Suprapubic skin (tissue), 4 donors: ENCODE measurements at regions not wholly inside any gene's neighbourhood (a gene's known extent, or its start where the extent isn't known, plus 50 kb on each side); places are given as distances from the start of the nearest gene placed in this dataset.

Source experiments
- DNase-seq, 2 donors: peaks; one replicate each; pipeline ENCODE4 v3.0.0-alpha.2; 2019; ENCODE audit warnings: low spot score in 2 of 2
- H3K27ac ChIP-seq: fragments of 200-600 bp; sonication (generic); one replicate; pipeline ENCODE4 v1.5.1; 2019
- H3K27me3 ChIP-seq: fragments of 200-600 bp; sonication (generic); one replicate; pipeline ENCODE4 v1.5.1; 2019
- H3K36me3 ChIP-seq: fragments of 200-600 bp; sonication (generic); one replicate; pipeline ENCODE4 v1.5.1; 2019
- H3K4me1 ChIP-seq: fragments of 200-600 bp; sonication (generic); one replicate; pipeline ENCODE4 v1.5.1; 2019
- H3K4me3 ChIP-seq: fragments of 200-600 bp; sonication (generic); one replicate; pipeline ENCODE4 v1.5.1; 2019; ENCODE audit warnings: mild to moderate bottlenecking
- H3K9me3 ChIP-seq: fragments of 200-600 bp; sonication (generic); one replicate; pipeline ENCODE4 v1.5.1; 2019
- EP300 ChIP-seq: sonication (generic); formaldehyde crosslinking; IDR thresholded peaks from one replicate; pipeline ENCODE4 v1.6.1; 2017; ENCODE audit warnings: antibody characterized with exemption
- POLR2A ChIP-seq, 2 donors: fragments of 450-650 bp; IDR thresholded peaks; one replicate each; pipeline ENCODE4 v1.6.1; 2017; ENCODE audit warnings: antibody characterized with exemption in 2 of 2, mild to moderate bottlenecking in 2 of 2, moderate library complexity in 2 of 2
- POLR2AphosphoS5 ChIP-seq, 3 donors: sonication (generic); formaldehyde crosslinking; IDR thresholded peaks; one replicate each; pipeline ENCODE4 v1.6.1; 2017; ENCODE audit warnings: antibody characterized with exemption in 3 of 3
- WGBS: methylation state at CpG from one replicate; pipeline ENCODE4 v1.1.5; 2018; 5-methylcytosine and 5-hydroxymethylcytosine counted together
- TF ChIP-seq, protein P1 (sequence below), 2 donors: fragments of 200-600 bp in 1 of 2; fragments of 450-650 bp in 1 of 2; sonication (generic) in 1 of 2; IDR thresholded peaks; one replicate each; pipeline ENCODE4 v1.5.1; 2016 to 2019; ENCODE audit warnings: antibody characterized with exemption in 2 of 2, mild to moderate bottlenecking in 1 of 2, moderate library complexity in 1 of 2

DNA sequence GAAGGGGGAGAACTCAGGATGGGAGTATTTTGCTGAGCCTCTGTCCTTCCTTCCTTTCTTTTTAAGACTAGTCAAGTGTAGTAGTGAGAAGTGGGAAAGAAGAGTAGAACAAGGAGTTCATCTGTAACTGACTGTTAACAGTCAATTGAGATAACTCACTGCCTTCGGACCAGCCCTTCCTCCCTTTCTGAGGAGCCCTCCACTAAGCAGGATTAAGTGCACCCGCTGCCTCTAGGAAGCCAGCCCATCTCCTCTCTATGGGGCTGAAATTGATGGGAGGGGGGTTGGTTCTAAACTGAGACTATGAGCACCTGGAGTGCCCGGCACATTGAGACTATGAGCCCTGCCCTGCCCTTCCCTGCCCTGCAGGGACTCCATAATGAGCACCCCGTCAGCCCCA lies 72.7 kb upstream of the TINAGL1 start:
- H3K4me1 ChIP-seq: no peaks in the 10 kb centered on the region
- TF ChIP-seq EP300 (no peak), POLR2AphosphoS5 (IDR thresholded peaks at IDR 0.05) (no peak), POLR2A (IDR thresholded peaks at IDR 0.05) (no peak)
- TF ChIP-seq, protein P1, sequence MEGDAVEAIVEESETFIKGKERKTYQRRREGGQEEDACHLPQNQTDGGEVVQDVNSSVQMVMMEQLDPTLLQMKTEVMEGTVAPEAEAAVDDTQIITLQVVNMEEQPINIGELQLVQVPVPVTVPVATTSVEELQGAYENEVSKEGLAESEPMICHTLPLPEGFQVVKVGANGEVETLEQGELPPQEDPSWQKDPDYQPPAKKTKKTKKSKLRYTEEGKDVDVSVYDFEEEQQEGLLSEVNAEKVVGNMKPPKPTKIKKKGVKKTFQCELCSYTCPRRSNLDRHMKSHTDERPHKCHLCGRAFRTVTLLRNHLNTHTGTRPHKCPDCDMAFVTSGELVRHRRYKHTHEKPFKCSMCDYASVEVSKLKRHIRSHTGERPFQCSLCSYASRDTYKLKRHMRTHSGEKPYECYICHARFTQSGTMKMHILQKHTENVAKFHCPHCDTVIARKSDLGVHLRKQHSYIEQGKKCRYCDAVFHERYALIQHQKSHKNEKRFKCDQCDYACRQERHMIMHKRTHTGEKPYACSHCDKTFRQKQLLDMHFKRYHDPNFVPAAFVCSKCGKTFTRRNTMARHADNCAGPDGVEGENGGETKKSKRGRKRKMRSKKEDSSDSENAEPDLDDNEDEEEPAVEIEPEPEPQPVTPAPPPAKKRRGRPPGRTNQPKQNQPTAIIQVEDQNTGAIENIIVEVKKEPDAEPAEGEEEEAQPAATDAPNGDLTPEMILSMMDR (IDR thresholded peaks at IDR 0.05): no peak
- no peaks in the 10 kb centered on the region for H3K36me3 ChIP-seq
- WGBS: 47% methylated on average over 3 of the region's 4 CpGs
- peaks cover 11% of the 10 kb centered on the region for H3K27me3 ChIP-seq
- no peak for DNase-seq
- no peak overlapping the region for H3K27ac ChIP-seq
- H3K4me3 ChIP-seq: no peak overlapping the region
- H3K9me3 ChIP-seq: no peaks in the 10 kb centered on the region

DNA sequence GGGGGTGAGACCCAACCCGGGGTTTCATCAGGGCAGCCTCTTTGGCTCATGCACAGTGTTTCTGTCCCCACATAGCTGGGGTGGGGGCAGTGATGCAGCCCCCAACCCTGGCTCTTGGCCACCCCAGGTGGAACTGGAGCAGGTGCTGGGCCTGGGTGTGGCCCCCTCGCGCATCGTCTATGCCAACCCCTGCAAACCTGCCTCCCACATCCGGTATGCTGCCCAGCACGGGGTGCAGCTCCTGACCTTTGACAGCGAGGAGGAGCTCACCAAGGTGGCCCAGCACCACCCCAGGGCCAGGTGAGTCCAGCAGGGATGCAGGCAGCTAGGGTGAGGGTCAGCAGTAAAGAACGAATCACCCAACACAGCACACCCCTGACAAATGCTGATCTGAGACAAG lies 72.3 kb upstream of the TINAGL1 start:
- 47% methylated on average over 4 of the region's 8 CpGs for WGBS

DNA sequence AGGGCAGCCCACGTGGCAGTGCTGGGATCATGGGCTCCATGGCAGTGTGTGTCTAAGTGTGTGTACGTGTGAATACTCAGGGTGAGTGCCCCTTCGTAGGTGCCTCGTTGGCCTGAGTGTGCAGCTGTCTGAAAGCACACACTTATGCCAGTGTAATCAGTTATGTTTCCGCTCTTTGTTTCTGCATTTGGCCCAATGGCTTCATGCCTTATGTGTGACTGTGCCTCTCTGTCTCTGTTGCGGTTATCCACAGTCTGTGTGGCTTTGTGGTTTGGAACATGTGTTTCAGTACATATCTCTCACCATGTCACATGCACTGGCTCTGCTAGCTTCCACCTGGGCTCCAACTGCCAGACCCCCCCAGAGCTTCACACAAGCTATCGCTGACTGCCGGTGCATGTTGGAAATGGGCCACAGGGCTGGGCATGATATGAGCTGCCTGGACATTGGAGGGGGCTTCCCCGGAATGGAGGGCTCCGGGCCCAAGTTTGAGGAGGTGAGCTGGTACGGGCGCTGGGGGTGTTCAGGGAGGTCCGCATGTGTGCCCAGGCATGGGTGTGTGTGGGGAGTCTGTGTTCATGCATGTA lies 70.3 kb upstream of the TINAGL1 start:
- peaks cover 11% of the 10 kb centered on the region for H3K27me3 ChIP-seq
- H3K4me1 ChIP-seq: no peaks in the 10 kb centered on the region
- TF ChIP-seq EP300: no peak
- TF ChIP-seq, protein P1 (IDR thresholded peaks at IDR 0.05): no peak
- TF ChIP-seq POLR2A (IDR thresholded peaks at IDR 0.05): no peak
- no peak for TF ChIP-seq POLR2AphosphoS5 (IDR thresholded peaks at IDR 0.05)
- no peak overlapping the region for H3K4me3 ChIP-seq
- H3K36me3 ChIP-seq: no peaks in the 10 kb centered on the region
- H3K9me3 ChIP-seq: no peaks in the 10 kb centered on the region
- no peak for DNase-seq
- no peak overlapping the region for H3K27ac ChIP-seq
- 55% methylated on average over 13 of the region's 13 CpGs for WGBS

More for the DNA sequence above, 72.3 kb upstream of the TINAGL1 start:
- Histone ChIP-seq H3K9me3 (no peaks in the 10 kb centered on the region), H3K4me1 (no peaks in the 10 kb centered on the region), H3K27ac (no peak overlapping the region), H3K36me3 (no peaks in the 10 kb centered on the region), H3K4me3 (no peak overlapping the region), H3K27me3 (peaks cover 11% of the 10 kb centered on the region)
- TF ChIP-seq, protein P1 (IDR thresholded peaks at IDR 0.05): no peak
- TF ChIP-seq POLR2AphosphoS5 (IDR thresholded peaks at IDR 0.05): no peak
- TF ChIP-seq EP300: no peak
- no peak for TF ChIP-seq POLR2A (IDR thresholded peaks at IDR 0.05)
- no peak for DNase-seq

DNA sequence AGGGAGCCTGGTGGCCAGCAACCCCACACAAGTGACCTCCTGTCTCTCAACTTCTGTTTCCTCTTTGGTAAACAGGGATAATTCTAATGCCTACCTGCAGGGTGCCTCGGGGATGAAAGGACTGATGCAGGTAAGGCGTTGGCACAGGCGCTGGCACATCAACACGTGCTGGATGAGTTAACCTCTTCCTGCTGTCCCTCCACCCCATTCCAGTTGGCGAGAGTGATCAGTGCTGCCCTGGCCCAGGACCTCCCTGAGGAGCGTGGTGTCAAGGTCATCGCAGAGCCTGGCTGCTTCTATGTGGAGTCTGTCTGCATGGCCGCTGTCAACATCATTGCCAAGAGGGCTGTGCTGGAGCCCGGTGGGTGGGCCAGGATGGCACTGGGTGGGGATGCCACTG lies 69.1 kb upstream of the TINAGL1 start:
- Histone ChIP-seq H3K27me3 (peaks cover 5% of the 10 kb centered on the region), H3K4me1 (no peaks in the 10 kb centered on the region), H3K4me3 (no peak overlapping the region), H3K9me3 (no peaks in the 10 kb centered on the region), H3K36me3 (no peaks in the 10 kb centered on the region), H3K27ac (no peak overlapping the region)
- TF ChIP-seq EP300 (no peak), POLR2AphosphoS5 (IDR thresholded peaks at IDR 0.05) (no peak), POLR2A (IDR thresholded peaks at IDR 0.05) (no peak)
- TF ChIP-seq, protein P1 (IDR thresholded peaks at IDR 0.05): no peak
- WGBS: 57% methylated on average over 8 of the region's 9 CpGs
- DNase-seq: no peak

DNA sequence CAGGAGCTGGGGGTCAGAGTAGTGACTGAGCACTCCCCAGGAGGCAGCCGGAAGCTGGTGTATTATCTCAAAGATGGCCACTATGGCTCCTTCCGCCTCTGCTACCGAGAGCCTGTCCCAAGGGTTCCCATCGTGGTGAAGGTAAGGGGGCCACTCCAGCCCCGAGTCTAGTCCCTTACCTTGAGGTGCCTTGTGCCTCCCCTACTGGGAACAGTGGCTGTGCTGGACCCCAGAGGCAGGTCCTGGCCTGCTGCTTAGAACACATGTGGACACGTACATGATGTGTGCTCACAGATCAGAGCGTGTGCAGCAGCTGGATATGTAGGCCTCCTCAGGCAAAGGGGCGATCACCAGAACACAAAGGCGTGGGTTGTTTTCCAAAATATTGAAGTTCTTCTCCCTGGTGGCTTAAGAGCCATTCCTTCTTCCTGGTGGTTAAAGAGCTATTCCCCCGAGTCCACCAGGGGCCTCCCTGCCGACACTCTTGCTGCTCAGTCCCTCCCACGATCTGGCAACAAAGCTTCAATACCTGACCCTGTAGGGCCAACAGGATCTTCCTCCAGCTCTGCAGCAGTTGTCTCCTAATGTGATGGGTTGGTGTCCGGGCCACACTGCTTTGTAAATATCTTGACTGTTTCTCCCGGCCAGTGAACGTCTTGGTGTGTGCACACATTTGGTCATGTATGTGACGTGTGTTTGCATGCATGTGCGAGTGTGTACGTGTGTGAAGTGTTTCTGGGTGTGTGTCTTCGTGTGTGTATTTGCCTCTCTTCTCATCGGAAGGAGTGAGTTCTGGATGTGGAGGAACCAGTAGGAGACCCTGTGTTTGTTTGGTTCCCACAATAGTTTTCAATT lies 68.4 kb upstream of the TINAGL1 start:
- H3K27ac ChIP-seq: no peak overlapping the region
- WGBS: 89% methylated on average over 17 of the region's 20 CpGs
- H3K9me3 ChIP-seq: no peaks in the 10 kb centered on the region
- no peaks in the 10 kb centered on the region for H3K4me1 ChIP-seq
- H3K36me3 ChIP-seq: no peaks in the 10 kb centered on the region
- H3K27me3 ChIP-seq: peaks cover 2% of the 10 kb centered on the region
- no peak for TF ChIP-seq EP300
- TF ChIP-seq POLR2A (IDR thresholded peaks at IDR 0.05): no peak
- TF ChIP-seq POLR2AphosphoS5 (IDR thresholded peaks at IDR 0.05): no peak
- TF ChIP-seq, protein P1 (IDR thresholded peaks at IDR 0.05): no peak
- H3K4me3 ChIP-seq: no peak overlapping the region
- DNase-seq: no peak
